SK-N-SH treated with all-trans-retinoic acid at 6 μM for 48 hours (cell line): ENCODE measurements at regions not wholly inside any gene's neighbourhood (a gene's known extent, or its start where the extent isn't known, plus 50 kb on each side); places are given as distances from the start of the nearest gene placed in this dataset.

Experiments used
- ATAC-seq: fragments of 200-7000 bp; cut with Tn5 transposase; 3 replicates; pipeline ENCODE4 v1.9.1; 2020; ENCODE audit warnings: mild to moderate bottlenecking, moderate library complexity
- ARNTL ChIP-seq: fragments of 450-650 bp; formaldehyde crosslinking; IDR thresholded peaks from 2 replicates; pipeline ENCODE4 v1.5.0; 2020; ENCODE audit warnings: low read depth, mild to moderate bottlenecking, moderate library complexity, borderline replicate concordance
- CREB5 ChIP-seq: fragments of 250-450 bp; sonication (Bioruptor Pico); IDR thresholded peaks from 2 replicates; pipeline ENCODE4 v1.5.1; 2020; ENCODE audit warnings: low read depth, mild to moderate bottlenecking, moderate library complexity
- CSDC2 ChIP-seq: fragments of 250-450 bp; sonication (Bioruptor Pico); IDR thresholded peaks from 2 replicates; pipeline ENCODE4 v1.5.0; 2020; ENCODE audit warnings: mild to moderate bottlenecking, moderate library complexity
- ESRRG ChIP-seq: fragments of 250-450 bp; sonication (Bioruptor Pico); IDR thresholded peaks from 2 replicates; pipeline ENCODE4 v1.6.1; 2021; ENCODE audit warnings: mild to moderate bottlenecking
- GLIS3 ChIP-seq: fragments of 250-450 bp; sonication (Bioruptor Pico); IDR thresholded peaks from 2 replicates; pipeline ENCODE4 v1.5.0; 2020; ENCODE audit warnings: mild to moderate bottlenecking, moderate library complexity
- OSR1 ChIP-seq: fragments of 250-450 bp; sonication (Bioruptor Pico); IDR thresholded peaks from 2 replicates; pipeline ENCODE4 v1.8.0; 2022; ENCODE audit warnings: moderate library complexity, mild to moderate bottlenecking, inconsistent platforms
- PPARA ChIP-seq: fragments of 250-450 bp; sonication (Bioruptor Pico); IDR thresholded peaks from 2 replicates; pipeline ENCODE4 v1.5.0; 2020; ENCODE audit warnings: mild to moderate bottlenecking, borderline replicate concordance
- TCF4 ChIP-seq: fragments of 250-450 bp; sonication (Bioruptor Pico); IDR thresholded peaks from 2 replicates; pipeline ENCODE4 v1.8.0; 2021; ENCODE audit warnings: mild to moderate bottlenecking, moderate library complexity, borderline replicate concordance
- TOX ChIP-seq: fragments of 250-450 bp; sonication (Bioruptor Pico); IDR thresholded peaks from 2 replicates; pipeline ENCODE4 v1.8.0; 2021; ENCODE audit warnings: mild to moderate bottlenecking, moderate library complexity, borderline replicate concordance
- TSHZ2 ChIP-seq: fragments of 250-450 bp; sonication (Bioruptor Pico); IDR thresholded peaks from 2 replicates; pipeline ENCODE4 v1.5.0; 2020; ENCODE audit warnings: mild to moderate bottlenecking, moderate library complexity
- ZC3H10 ChIP-seq: fragments of 250-450 bp; sonication (Bioruptor Pico); IDR thresholded peaks from 2 replicates; pipeline ENCODE4 v1.5.1; 2021; ENCODE audit warnings: mild to moderate bottlenecking, moderate library complexity
- ZFP3 ChIP-seq: fragments of 250-450 bp; sonication (Bioruptor Pico); IDR thresholded peaks from 2 replicates; pipeline ENCODE4 v1.5.0; 2020; ENCODE audit warnings: mild to moderate bottlenecking, moderate library complexity
- ZNF565 ChIP-seq: fragments of 450-650 bp; formaldehyde crosslinking; conservative IDR thresholded peaks from 2 replicates; pipeline ENCODE4 v1.5.0; 2020; ENCODE audit warnings: low read depth, mild to moderate bottlenecking, moderate library complexity
- ZNF70 ChIP-seq: fragments of 450-650 bp; formaldehyde crosslinking; IDR thresholded peaks from 2 replicates; pipeline ENCODE4 v1.5.0; 2020; ENCODE audit warnings: mild to moderate bottlenecking, moderate library complexity
- ZNF8 ChIP-seq: fragments of 450-650 bp; formaldehyde crosslinking; IDR thresholded peaks from 2 replicates; pipeline ENCODE4 v1.5.0; 2020; ENCODE audit warnings: mild to moderate bottlenecking, moderate library complexity

DNA sequence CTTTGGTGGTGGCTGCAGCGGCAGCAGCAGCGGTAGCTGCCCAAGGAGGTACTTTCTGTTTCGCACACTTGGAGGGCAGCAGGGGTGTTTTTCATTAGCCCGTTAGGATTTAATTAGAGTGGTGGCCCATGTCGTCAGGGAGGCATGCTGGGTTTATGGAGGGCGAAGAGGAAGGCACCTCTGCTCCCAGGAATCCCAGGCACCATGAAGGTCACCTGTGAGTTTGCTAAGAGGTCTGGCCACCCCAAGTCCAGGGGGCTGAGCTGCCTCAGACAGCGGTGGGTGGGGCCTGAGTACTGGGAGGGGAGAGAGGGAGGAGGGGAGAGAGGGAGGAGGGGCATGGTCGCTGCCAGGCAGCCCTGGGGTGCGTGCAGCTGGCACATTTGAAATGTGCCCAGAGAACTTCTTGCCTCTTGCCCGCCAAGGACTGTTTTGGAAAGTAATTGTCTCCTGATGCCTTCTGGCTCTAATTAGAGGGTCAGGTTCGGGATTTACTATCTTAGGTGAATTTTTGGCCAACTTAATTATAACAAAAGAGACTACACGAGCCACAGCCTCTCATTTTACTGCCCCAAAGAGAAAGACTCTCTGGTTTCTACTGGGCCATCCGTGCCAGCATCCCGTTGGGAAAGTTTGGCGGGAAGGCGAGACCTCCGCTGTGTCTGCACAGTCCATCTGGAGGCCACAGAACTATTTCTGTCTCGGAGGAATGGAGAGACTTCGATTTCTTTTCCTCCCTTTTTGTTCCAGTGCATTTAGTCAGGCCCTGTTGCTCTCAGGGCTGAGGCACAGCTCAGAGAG, 62.0 kb downstream of the GLI2 start:
- ATAC-seq = no peak
- no peak for TF ChIP-seq PPARA (CRISPR knock-in tag)
- TF ChIP-seq CREB5 (CRISPR knock-in tag) = no peak
- TF ChIP-seq ESRRG (CRISPR knock-in tag) = no peak
- no peak for TF ChIP-seq CSDC2 (CRISPR knock-in tag)
- no peak for TF ChIP-seq GLIS3 (CRISPR knock-in tag)
- no peak for TF ChIP-seq TSHZ2 (CRISPR knock-in tag)
- TF ChIP-seq ZNF70 (CRISPR knock-in tag) = no peak
- no peak for TF ChIP-seq ZNF565
- TF ChIP-seq ARNTL (CRISPR knock-in tag) = no peak
- no peak for TF ChIP-seq ZNF8 (CRISPR knock-in tag)
- TF ChIP-seq ZFP3 (CRISPR knock-in tag) = no peak

- ATAC-seq = no peak; the same call in 2 of the 3 replicates
- no peak for TF ChIP-seq TSHZ2 (CRISPR knock-in tag)
- TF ChIP-seq ARNTL (CRISPR knock-in tag) = no peak
- no peak for TF ChIP-seq TCF4 (CRISPR knock-in tag)
- no peak for TF ChIP-seq OSR1 (CRISPR knock-in tag)
- TF ChIP-seq ZC3H10 (CRISPR knock-in tag) = no peak
- no peak for TF ChIP-seq TOX (CRISPR knock-in tag)
- TF ChIP-seq GLIS3 (CRISPR knock-in tag) = no peak
- no peak for TF ChIP-seq CSDC2 (CRISPR knock-in tag)
- TF ChIP-seq, all 23 proteins: peak for 0
Observed at GRCh38 chr2:120798567-120799247, 63.0 kb downstream of the GLI2 start.

DNA sequence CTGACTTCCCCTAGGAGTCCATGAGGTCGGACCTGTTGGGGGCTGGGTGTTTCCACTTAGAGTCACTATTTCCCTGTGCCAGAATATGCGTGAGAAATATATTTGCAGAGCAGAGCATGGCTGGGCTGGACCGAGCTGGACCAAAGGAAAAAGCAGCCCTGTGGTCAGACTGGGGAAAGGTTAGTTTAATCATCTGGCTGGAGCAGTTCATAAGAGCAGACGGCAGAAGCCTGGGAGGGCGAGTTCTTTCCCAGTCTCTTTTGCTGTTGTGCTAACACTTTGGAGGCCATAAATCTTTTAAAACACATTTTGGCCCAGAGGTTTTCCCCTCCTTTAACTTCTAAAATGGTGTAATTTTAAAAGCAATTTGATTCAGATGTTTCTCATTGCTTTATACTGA, 66.5 kb downstream of the GLI2 start:
- no peak for ATAC-seq
- TF ChIP-seq TSHZ2 (CRISPR knock-in tag) (no peak), ESRRG (CRISPR knock-in tag) (no peak), CREB5 (CRISPR knock-in tag) (no peak), ZNF8 (CRISPR knock-in tag) (no peak), PPARA (CRISPR knock-in tag) (no peak), TOX (CRISPR knock-in tag) (no peak)
